Lung microvascular endothelial cell (primary cell): ENCODE measurements at regions not wholly inside any gene's neighbourhood (a gene's known extent, or its start where the extent isn't known, plus 50 kb on each side); places are given as distances from the start of the nearest gene placed in this dataset.

Experiments
- DNase-seq, 2 donors: peaks; one replicate each; pipeline versions ENCODE4 v3.0.0 to v3.0.0-alpha.2; 2010; ENCODE audit warnings: low read depth in 2 of 2

GRCh38 chr9:107735821-107736220 lies 246.3 kb upstream of the KLF4 start:
- no peak for DNase-seq

GRCh38 chr9:107734256-107735013 lies 244.9 kb upstream of the KLF4 start:
- DNase-seq, result no peak

DNA sequence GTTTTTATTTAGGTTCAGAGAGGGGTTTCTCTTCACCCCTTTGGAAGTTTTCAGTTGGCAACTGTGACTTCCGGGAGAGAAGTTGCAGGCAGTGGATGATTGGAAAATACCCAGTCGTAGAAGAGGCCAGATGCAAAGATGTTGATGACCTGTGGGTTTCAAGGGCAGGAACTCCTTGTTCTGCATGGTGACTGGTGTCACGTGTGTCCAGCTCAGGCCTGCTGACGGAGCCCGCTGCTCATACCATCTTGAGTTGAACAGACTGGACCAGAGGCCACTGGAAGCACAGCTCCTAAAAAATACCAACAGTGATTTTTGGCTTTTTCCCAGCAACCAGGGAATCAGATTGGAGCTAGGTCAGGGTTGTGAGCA lies 243.9 kb upstream of the KLF4 start:
- peak; percentile 31 to 50 for DNase-seq

DNA sequence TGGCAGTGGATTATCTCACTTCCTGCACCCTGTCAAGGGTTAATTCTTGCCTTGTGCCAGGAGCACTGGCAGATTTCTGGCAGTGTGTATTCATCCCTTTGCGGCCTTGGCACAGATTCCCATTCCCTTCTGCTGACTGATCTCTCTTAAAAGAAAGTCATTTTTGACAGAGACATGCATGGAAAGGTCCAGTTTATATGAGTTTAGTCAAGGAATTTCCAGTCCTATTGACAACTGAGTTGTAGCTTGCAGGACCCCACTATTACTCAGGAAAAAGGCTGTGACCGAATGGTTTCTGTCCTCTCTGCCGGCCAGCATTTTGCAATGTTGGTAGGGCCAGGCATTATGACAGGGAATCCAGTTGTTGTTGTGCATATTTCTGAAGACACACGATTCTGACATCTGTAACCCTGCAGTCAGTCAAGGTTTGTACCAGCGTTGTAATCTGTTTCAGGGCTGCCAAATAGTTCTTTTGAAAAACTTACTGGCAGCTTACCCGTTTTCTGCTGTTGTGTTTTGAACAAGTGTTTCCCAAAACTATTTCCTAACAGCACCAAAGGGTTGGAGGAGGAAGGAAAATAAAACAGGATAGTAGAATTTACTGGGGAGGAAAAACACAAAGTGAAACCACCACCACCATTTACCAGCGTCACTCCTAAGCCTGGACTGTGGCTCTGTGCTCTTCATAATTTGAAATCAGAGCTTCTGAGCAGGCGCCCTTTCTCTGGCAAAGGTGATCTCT lies 243.4 kb upstream of the KLF4 start:
- peak; percentile 56 to 57 for DNase-seq

DNA sequence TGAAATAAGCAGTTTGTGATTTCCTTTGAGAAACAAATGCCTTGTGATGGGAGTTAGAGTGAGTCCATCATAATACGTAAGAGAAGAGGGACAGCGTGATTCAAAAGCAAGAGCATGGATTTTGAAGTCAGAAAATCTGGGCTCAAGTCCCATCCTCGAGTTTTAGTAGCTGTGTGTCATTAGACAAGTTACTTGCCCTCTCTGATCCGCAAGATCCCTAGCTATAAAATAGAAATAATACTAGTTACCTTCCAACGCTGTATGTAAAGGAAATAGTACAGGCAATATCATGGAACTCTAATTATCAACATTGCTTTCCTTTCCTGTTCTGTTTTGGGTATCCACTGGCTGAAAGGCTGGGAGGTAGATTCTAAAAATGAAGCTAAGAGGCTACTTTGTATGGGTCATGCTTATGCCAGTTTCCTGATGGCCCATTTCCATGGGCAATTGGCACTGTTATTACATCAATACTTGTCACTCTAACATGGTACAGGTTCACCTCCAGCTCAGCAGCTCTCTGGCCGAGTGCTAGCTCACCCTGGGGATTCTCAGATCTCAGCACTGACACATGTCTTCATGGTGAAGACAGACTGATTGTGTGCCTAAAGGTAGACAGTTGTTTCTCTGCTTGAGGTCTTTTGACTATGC lies 241.7 kb upstream of the KLF4 start:
- no peak for DNase-seq

DNA sequence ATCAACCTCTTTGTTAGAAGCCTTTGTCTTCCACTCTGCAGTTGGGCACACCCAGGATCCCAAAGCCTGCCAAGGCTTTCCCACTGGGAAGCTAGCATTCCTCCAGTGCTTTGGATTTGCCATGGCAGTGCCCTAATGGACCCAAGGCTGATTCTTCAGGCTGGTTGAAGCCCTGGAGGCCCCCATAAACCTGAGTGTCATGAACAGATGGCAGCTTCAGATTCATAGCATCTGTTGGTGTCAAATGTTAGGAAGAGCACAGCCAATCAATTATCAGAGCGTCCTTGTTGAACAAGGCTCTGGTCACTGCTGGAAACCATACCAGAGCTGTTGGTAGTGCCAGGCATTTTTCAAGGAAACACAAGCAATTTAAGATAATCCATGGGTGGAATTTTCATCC lies 241.1 kb upstream of the KLF4 start:
- DNase-seq, result no peak

DNA sequence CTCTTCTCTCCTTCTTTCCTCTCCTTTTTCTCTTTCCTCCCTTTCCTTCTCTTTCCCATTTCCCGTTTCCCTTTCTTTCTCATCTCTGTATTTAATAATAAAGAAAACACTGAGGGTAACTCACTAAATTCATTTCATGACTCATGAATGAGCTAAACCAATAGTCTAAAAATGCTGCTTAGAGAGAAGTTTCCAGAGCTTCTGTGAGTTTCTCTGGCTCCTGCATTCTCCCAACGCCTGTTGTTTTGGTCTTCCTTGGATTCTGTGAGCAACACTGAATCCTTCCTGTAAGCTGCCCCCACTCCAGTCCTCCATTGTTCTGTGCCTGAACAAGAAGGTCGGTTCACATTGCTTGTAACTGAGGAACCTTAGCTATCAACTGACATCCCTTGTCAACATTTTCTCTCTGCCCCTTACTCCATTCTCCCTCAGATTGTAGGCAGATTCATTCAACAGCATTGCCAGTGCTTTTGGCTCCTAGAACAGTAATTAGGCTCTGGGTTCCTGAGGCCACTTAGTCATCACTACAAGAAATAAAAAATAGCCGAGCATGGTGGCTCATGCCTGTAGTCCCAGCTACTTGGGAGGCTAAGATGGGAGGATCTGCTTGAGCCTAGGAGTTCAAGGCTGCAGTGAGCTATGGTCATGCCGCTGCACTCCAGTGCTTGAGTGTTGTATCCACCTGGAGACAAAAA lies 237.7 kb upstream of the KLF4 start:
- DNase-seq, result peak in 1 of 2 donors; percentile 69

DNA sequence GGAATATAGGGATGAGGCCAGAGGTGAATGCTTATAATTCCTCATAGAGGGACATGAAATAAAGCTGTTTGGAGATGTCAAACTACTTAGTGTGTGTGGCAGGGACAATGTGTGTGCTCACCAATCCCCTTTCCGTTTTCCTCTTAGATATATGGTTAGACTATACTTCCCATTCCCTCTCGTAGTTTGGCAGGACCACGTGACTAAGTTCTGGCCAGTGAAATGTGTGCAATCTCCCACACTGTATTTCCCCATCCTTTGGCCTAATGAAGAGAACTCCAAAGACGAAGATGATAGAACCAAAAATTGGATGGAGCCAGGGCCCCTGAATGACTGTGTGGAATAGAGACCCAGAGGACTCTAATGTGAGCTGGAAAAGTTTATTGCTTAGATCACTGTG lies 233.4 kb upstream of the KLF4 start:
- no peak for DNase-seq

DNA sequence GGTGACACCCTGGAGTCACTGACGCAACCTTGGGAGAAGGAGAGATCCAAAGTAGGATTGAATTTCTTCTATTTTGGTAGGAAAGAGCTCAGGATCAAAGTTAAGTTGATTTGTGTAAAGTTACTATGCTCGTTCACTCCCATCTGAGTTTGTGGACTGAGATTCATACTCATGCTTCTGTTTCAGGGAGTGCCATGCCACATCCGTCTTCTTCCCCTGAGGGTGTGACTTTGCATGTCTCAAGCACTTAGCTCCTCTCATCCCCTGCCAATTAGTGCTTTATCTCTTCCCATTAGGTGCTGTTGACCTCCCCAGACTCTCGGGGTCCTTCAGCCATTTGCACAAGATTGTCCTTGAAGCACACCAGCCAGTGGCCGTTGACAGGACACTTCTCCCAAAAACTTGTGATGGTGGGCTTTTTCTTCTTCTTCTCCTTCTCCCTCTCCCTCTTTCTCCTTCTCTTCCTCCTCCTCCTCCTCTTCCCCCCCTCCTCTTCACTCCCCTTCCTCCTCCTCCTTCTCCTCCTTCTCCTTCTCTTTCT lies 232.2 kb upstream of the KLF4 start:
- DNase-seq, result no peak

DNA sequence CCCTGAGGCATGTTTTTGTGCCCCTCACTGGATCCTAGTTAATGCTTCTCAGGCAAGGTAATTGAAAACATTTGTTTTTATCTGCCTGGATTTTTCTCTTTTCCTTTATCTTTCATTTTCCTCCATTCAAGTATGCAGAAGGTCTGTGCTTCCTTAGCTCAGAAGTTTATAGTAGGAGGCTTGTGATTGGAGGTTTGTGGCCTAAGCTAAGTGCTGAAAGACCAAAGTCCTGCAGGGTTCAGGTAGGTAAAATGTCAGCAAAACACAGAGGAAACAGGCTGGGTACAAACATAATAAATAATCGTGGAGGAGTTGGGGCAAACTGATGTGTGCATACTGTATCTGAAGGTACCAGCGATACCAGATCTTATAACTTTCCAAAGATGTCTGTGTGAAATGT lies 230.9 kb upstream of the KLF4 start:
- no peak for DNase-seq

DNA sequence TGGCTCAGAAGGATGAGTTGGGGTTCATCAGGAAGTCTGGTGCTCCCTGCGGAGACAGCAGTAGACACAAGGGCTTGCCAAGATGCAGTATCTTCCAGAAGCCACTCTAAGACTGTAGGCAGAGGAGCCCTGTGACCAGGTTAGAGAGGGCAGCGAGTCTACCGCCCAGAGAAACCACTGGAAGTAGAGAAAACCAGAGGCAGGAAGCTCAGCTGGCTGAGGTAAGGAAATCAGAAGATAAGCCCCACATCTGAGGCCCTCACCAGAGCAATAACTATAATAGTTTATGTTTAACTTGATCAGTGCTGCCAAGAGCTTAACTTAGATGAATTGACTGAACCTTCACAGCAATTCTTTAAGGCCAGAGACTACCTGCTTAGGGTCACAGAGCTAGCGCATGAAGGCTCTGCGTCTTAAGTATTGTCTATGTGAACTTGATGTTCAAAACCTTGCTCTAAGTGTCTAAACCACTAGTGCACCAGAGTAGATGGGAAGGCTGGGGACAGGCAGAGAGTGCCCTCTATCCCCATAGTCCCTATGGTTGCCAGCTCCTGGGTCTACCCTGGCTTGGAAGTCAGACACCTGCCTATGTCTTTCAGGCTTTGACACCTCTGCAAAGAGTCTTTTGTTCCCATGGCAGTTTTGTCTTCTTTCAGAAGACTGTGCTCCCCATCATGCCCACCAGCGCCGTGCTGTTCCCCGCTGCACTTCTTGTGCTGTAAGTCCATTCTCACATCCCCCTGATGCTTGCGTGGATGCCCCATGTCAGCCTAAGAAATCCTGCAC lies 228.2 kb upstream of the KLF4 start:
- no peak for DNase-seq

- DNase-seq, result no peak
These were observed 226.2 kb upstream of the KLF4 start for GRCh38 chr9:107715740-107716139.

GRCh38 chr9:107713470-107713869 lies 223.9 kb upstream of the KLF4 start:
- no peak for DNase-seq

DNA sequence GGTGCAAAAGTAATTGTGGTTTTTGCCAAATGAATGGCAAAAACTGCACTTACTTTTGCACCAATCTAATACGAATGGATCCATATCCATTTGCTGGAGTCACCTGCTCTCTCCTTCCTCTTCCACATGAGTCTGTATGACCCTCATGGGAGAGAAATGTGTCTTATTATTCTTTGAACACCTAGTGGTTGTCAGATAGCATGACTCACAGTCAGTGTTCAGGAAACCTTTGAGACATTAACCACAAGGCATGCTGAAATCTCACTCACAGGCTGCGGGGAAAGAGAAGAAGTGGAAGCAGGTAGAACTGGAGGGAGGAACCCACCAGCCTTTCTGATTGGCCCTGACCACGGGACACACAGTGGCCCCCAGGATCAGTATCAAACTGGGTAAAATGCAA lies 222.8 kb upstream of the KLF4 start:
- peak in 1 of 2 donors; percentile 66 for DNase-seq

GRCh38 chr9:107711542-107711941 lies 222.0 kb upstream of the KLF4 start:
- peak; percentile 37 to 93 for DNase-seq

DNA sequence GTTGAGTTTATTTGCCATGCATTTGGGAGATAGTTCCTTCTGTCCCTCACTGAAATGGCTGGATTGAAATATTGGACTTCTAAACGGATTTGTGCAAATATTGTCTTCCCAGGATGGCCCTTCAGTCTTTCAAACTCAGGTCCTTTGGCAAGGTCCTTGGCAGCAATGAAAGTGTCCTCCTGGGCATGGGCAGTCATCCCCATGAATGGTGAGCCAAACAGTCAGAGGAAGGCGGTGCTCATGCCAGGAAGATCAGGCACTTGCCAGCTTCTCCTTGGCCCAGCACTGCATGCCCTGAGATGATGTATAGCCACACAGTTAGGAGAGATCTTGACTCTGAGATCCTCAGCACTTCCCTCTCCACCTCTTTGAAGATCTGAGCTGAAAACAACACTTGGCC lies 221.4 kb upstream of the KLF4 start:
- DNase-seq, result no peak

- no peak for DNase-seq
These were observed 221.0 kb upstream of the KLF4 start for GRCh38 chr9:107710546-107710945.

DNA sequence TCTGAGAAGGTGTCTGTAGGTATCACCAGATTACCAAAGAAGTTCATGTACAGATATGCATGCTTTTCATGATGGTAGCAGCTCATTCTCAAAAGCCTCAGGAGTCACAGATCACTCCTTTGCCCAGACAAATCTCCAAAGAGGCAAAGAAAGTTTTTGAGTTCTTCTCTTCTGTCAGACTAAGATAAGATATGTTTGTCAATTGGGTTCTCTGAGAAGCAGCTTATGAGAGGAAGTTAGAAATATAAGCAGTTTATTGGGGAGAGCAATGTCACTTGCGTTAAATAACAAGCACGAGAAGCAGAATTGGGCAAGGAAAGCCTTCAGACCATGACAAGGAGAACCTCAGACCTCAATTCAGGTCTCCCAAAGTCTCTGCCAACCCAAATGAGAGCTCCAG lies 219.2 kb upstream of the KLF4 start:
- no peak for DNase-seq

GRCh38 chr9:107707915-107708441 lies 218.4 kb upstream of the KLF4 start:
- DNase-seq, result peak in 1 of 2 donors; percentile 68

DNA sequence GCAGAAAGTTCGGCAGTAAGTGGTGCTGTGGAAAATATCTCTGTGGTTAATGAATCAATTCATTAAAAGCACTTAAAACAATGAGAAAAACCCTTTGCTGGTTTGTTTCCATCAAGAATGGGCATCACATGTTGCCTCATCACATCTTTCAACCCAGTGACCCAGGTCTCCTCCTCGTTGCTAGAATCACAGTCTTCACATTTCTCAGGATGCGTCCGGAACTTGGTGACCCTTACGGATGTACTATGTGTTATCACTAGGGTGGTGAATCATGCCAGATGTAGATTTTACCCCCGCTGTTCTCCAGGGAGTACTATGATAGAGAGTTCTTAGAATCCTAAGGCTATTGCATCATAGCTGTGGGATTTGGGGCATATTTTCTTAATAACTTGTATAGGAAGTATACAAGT lies 217.9 kb upstream of the KLF4 start:
- peak in 1 of 2 donors; percentile 16 for DNase-seq
